Ovary (tissue), 7 donors: ENCODE measurements at regions not wholly inside any gene's neighbourhood (a gene's known extent, or its start where the extent isn't known, plus 50 kb on each side); places are given as distances from the start of the nearest gene placed in this dataset.

ENCODE experiments used
- DNase-seq, 5 donors: peaks; one replicate each; pipeline ENCODE4 v3.0.0-alpha.2; 2019 to 2020
- H3K27ac ChIP-seq, 2 donors: fragments of 200-600 bp; one replicate each; pipeline versions ENCODE4 v1.5.1 to v1.8.0; 2019 to 2022
- H3K27me3 ChIP-seq: fragments of 200-600 bp; one replicate; pipeline ENCODE4 v1.8.0; 2022
- H3K36me3 ChIP-seq: fragments of 200-600 bp; sonication (generic); one replicate; pipeline ENCODE4 v1.5.1; 2019
- H3K4me1 ChIP-seq: one replicate; pipeline ENCODE4 v1.8.1; 2013; ENCODE audit warnings: mild to moderate bottlenecking, moderate library complexity; ENCODE audit not compliant: insufficient read depth
- H3K4me3 ChIP-seq: fragments of 200-600 bp; sonication (generic); one replicate; pipeline ENCODE4 v1.5.1; 2017
- H3K9me3 ChIP-seq, 2 donors: fragments of 200-600 bp in 1 of 2; sonication (generic) in 1 of 2; one replicate each; pipeline versions ENCODE4 v1.5.1 to v1.8.1; 2013 to 2019; ENCODE audit warnings: mild to moderate bottlenecking in 1 of 2, moderate library complexity in 1 of 2
- EP300 ChIP-seq: sonication (generic); formaldehyde crosslinking; IDR thresholded peaks from one replicate; pipeline ENCODE4 v1.6.1; 2017; ENCODE audit warnings: antibody characterized with exemption
- POLR2A ChIP-seq: fragments of 450-650 bp; IDR thresholded peaks from one replicate; pipeline ENCODE4 v1.6.1; 2017; ENCODE audit warnings: antibody characterized with exemption, mild to moderate bottlenecking, moderate library complexity
- WGBS, 3 donors: extraction: QIAGEN DNeasy Blood & Tissue Kit in 1 of 3; methylation state at CpG; one replicate each; pipeline versions ENCODE4 v1.1.5 to v1.1.7; 2013 to 2017; 5-methylcytosine and 5-hydroxymethylcytosine counted together
- intact Hi-C, 4 donors: fragments of 100-400 bp; cut with DNase I; formaldehyde crosslinking; loops; one replicate each; pipeline versions ENCODE4 v1.11.0 to v1.15.1; 2022 to 2023
- TF ChIP-seq, protein P1 (sequence below), 3 donors: fragments of 450-650 bp in 2 of 3; fragments of 200-600 bp in 1 of 3; IDR thresholded peaks; one replicate each; pipeline versions ENCODE4 v1.5.1 to v1.8.0; 2016 to 2022; ENCODE audit warnings: antibody characterized with exemption in 3 of 3, mild to moderate bottlenecking in 1 of 3
- donor health status: DM: no; HTN: no; CAD: no; lungs with moderate emphysema.
- donor health status: DM: no; HTN: no; CAD: no.
- donor health status: Bipolar disorder and iron deficiency.
- donor health status: DM: no; HTN: no; CAD: no.
- donor health status: DM: yes; HTN: yes; CAD: no.

GRCh38 chr2:8170552-8171327 is 511.1 kb upstream of the ID2 start:
- no peaks in the 10 kb centered on the region for H3K9me3 ChIP-seq
- WGBS, 3 donors = 37 to 48% (median 39%) methylated on average over 7 of the region's 7 CpGs
- H3K36me3 ChIP-seq = no peaks in the 10 kb centered on the region
- no peak overlapping the region for H3K4me3 ChIP-seq
- TF ChIP-seq POLR2A (no peak), EP300 (no peak)
- TF ChIP-seq, protein P1, sequence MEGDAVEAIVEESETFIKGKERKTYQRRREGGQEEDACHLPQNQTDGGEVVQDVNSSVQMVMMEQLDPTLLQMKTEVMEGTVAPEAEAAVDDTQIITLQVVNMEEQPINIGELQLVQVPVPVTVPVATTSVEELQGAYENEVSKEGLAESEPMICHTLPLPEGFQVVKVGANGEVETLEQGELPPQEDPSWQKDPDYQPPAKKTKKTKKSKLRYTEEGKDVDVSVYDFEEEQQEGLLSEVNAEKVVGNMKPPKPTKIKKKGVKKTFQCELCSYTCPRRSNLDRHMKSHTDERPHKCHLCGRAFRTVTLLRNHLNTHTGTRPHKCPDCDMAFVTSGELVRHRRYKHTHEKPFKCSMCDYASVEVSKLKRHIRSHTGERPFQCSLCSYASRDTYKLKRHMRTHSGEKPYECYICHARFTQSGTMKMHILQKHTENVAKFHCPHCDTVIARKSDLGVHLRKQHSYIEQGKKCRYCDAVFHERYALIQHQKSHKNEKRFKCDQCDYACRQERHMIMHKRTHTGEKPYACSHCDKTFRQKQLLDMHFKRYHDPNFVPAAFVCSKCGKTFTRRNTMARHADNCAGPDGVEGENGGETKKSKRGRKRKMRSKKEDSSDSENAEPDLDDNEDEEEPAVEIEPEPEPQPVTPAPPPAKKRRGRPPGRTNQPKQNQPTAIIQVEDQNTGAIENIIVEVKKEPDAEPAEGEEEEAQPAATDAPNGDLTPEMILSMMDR (IDR thresholded peaks at IDR 0.05) = no peak
- H3K27ac ChIP-seq = peak overlapping the region in 1 of 2 donors; percentile 43
- no peak for DNase-seq
- intact Hi-C loops = no loop called here
- H3K27me3 ChIP-seq = no peaks in the 10 kb centered on the region
- H3K4me1 ChIP-seq = peaks cover 20% of the 10 kb centered on the region

- Histone ChIP-seq H3K27me3 (no peaks in the 10 kb centered on the region), H3K4me3 (no peak overlapping the region), H3K4me1 (peaks cover 20% of the 10 kb centered on the region), H3K27ac (peak overlapping the region in 1 of 2 donors; percentile 54), H3K36me3 (no peaks in the 10 kb centered on the region), H3K9me3 (no peaks in the 10 kb centered on the region)
- DNase-seq = no peak
- intact Hi-C loops = no loop called here
- 2 to 9% (median 8%) methylated on average over 2 of the region's 2 CpGs for WGBS, 3 donors
- TF ChIP-seq POLR2A (no peak), EP300 (no peak)
- TF ChIP-seq, protein P1 (IDR thresholded peaks at IDR 0.05) = no peak
Measured at GRCh38 chr2:8171608-8172007, 510.2 kb upstream of the ID2 start.

GRCh38 chr2:8172661-8173060 is 509.2 kb upstream of the ID2 start:
- no peaks in the 10 kb centered on the region for H3K9me3 ChIP-seq
- no peaks in the 10 kb centered on the region for H3K27me3 ChIP-seq
- intact Hi-C loops = no loop called here
- H3K4me1 ChIP-seq = peaks cover 20% of the 10 kb centered on the region
- no peak overlapping the region for H3K27ac ChIP-seq
- TF ChIP-seq, protein P1 (IDR thresholded peaks at IDR 0.05) = no peak
- TF ChIP-seq EP300 (no peak), POLR2A (no peak)
- WGBS, 3 donors = 96 to 98% (median 96%) methylated on average over 17 of the region's 17 CpGs
- no peaks in the 10 kb centered on the region for H3K36me3 ChIP-seq
- no peak overlapping the region for H3K4me3 ChIP-seq
- no peak for DNase-seq

DNA sequence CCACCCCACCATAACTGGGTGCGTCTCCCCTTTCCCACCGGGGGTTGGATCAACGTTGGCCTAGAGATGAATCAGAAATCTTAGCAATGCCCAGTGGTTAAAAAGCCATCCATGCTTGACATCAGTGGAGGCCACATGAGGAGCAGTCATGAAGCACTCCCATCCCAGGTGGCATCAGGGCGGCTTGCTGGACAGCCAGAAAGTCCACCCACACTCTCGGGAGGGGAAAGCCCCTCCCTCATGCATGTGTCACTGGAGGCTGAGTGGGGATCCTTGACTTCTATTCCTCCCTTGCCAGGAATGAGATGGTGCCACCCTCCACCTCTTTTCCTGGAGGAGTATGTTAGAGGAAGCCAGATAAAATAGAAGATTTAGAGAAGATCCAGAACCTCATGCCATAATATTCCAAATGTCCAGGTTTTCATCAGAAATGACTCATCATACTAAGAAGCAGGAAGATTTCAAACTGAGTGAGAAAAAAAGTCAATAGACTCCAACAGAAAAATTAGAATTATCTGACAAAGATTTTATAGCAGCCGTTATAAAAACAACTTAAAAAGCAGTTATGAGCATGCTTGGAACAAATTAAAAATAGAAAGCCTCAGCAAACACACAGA is 507.1 kb upstream of the ID2 start:
- peaks cover 12% of the 10 kb centered on the region for H3K4me1 ChIP-seq
- no peak for TF ChIP-seq POLR2A
- TF ChIP-seq EP300 = no peak
- TF ChIP-seq, protein P1 (IDR thresholded peaks at IDR 0.05) = no peak
- H3K9me3 ChIP-seq = no peaks in the 10 kb centered on the region
- intact Hi-C loops = no loop called here
- H3K4me3 ChIP-seq = no peak overlapping the region
- DNase-seq = no peak
- no peak overlapping the region for H3K27ac ChIP-seq
- WGBS, 3 donors = 68 to 82% (median 71%) methylated on average over 6 of the region's 6 CpGs
- H3K36me3 ChIP-seq = no peaks in the 10 kb centered on the region
- no peaks in the 10 kb centered on the region for H3K27me3 ChIP-seq
